Endothelial cell of umbilical vein (primary cell): ENCODE measurements at regions not wholly inside any gene's neighbourhood (a gene's known extent, or its start where the extent isn't known, plus 50 kb on each side); places are given as distances from the start of the nearest gene placed in this dataset.

Experiments used
- BruUV-seq: library from RNA; stranded (reverse); fragments of 400-500 nt; replicated peaks from 2 replicates; lab custom pipeline; 2021; lab: Mats Ljungman, UMichigan
- CTCF ChIA-PET: fragments of 300-600, 350-600 bp; sonication (Branson Sonifier 250); formaldehyde crosslinking; loops from one replicate; lab custom pipeline; 2021; ENCODE audit warnings: antibody characterized with exemption, inconsistent platforms; lab: Charles Lee
- POLR2A ChIA-PET: fragments of 300-600, 350-600 bp; sonication (Branson Sonifier 250); formaldehyde crosslinking; loops from one replicate; lab custom pipeline; 2021; ENCODE audit warnings: antibody characterized with exemption, inconsistent platforms; lab: Charles Lee
- DNase-seq: peaks from one replicate; pipeline ENCODE4 v3.0.0-alpha.2; 2011; ENCODE audit warnings: low read depth, low spot score
- FAIRE-seq: peaks from 2 replicates; lab custom pipeline; 2011; peaks lifted over from hg19 to GRCh38; lab: Jason Lieb, UNC
- H2AFZ ChIP-seq: 2 replicates; pipeline ENCODE4 v1.6.0; 2012; ENCODE audit warnings: low read depth, low read length, control low read depth, inconsistent platforms
- H3K27ac ChIP-seq: 2 replicates; pipeline ENCODE4 v1.5.1; 2011; ENCODE audit warnings: low read depth, mild to moderate bottlenecking, control low read depth, low read length, moderate library complexity; ENCODE audit not compliant: insufficient read depth
- H3K27me3 ChIP-seq, 2 experiments: 2 replicates each; pipeline versions ENCODE4 v1.6.0 to v1.6.1; 2011; ENCODE audit warnings: low read length in 2 of 2, mixed read lengths in 1 of 2; ENCODE audit not compliant: control insufficient read depth in 2 of 2, insufficient read depth in 2 of 2
- H3K36me3 ChIP-seq, 2 experiments: 2 replicates in 1 of 2; 3 replicates in 1 of 2; pipeline ENCODE4 v1.5.1; 2011; ENCODE audit warnings: low read length in 2 of 2, mild to moderate bottlenecking in 1 of 2, moderate library complexity in 1 of 2; ENCODE audit not compliant: control insufficient read depth in 2 of 2, insufficient read depth in 2 of 2; ENCODE audit errors: extremely low read depth in 1 of 2
- H3K4me1 ChIP-seq: 3 replicates; pipeline ENCODE4 v1.5.1; 2011; ENCODE audit warnings: mild to moderate bottlenecking, low read length; ENCODE audit not compliant: control insufficient read depth, insufficient read depth; ENCODE audit errors: extremely low read depth
- H3K4me2 ChIP-seq: 2 replicates; pipeline ENCODE4 v1.6.1; 2011; ENCODE audit warnings: low read length, control low read depth, mixed read lengths; ENCODE audit not compliant: insufficient read depth
- H3K4me3 ChIP-seq, 3 experiments: fragments of 200-600 bp in 1 of 3; sonication (generic), shearing (Covaris generic) in 1 of 3; replicated peaks in 1 of 3; 2 replicates each; pipeline ENCODE4 v1.5.1; 2011 to 2016; ENCODE audit warnings: control low read depth in 3 of 3, low read length in 3 of 3, mild to moderate bottlenecking in 2 of 3, inconsistent platforms in 1 of 3, low read depth in 1 of 3, moderate library complexity in 1 of 3; ENCODE audit not compliant: insufficient read depth in 1 of 3
- H3K79me2 ChIP-seq: 2 replicates; pipeline ENCODE4 v1.6.0; 2012; ENCODE audit warnings: low read length, inconsistent platforms; ENCODE audit not compliant: control insufficient read depth, insufficient read depth
- H3K9ac ChIP-seq: replicated peaks from 2 replicates; pipeline ENCODE3; 2011; ENCODE audit warnings: low read length, control low read depth; ENCODE audit not compliant: insufficient read depth; ENCODE audit errors: extremely low read depth
- H3K9me1 ChIP-seq: replicated peaks from 3 replicates; pipeline ENCODE4 v1.6.0; 2011; ENCODE audit warnings: mild to moderate bottlenecking, low read length; ENCODE audit not compliant: control insufficient read depth, insufficient read depth; ENCODE audit errors: extremely low read depth
- H3K9me3 ChIP-seq: replicated peaks from 2 replicates; pipeline ENCODE4 v1.5.1; 2012; ENCODE audit warnings: low read length, inconsistent platforms; ENCODE audit not compliant: control insufficient read depth, insufficient read depth
- H4K20me1 ChIP-seq: replicated peaks from 2 replicates; pipeline ENCODE3; 2011; ENCODE audit warnings: mild to moderate bottlenecking, low read length; ENCODE audit not compliant: control insufficient read depth, insufficient read depth; ENCODE audit errors: extremely low read depth
- EZH2 ChIP-seq: IDR thresholded peaks from 2 replicates; pipeline ENCODE4 v1.6.1; 2012; ENCODE audit warnings: borderline replicate concordance, low read depth, mild to moderate bottlenecking, moderate library complexity, low read length, inconsistent platforms; ENCODE audit not compliant: severe bottlenecking
- FOS ChIP-seq: IDR thresholded peaks from 2 replicates; pipeline ENCODE4 v1.6.1; 2011; ENCODE audit warnings: mild to moderate bottlenecking, low read length, moderate library complexity, borderline replicate concordance; ENCODE audit not compliant: insufficient read depth
- GATA2 ChIP-seq: IDR thresholded peaks from 2 replicates; pipeline ENCODE4 v1.7.0; 2011; ENCODE audit warnings: low read depth, mild to moderate bottlenecking, moderate library complexity, mixed read lengths, low read length; ENCODE audit not compliant: insufficient read length, insufficient read depth
- JUN ChIP-seq: IDR thresholded peaks from 2 replicates; pipeline ENCODE4 v1.6.1; 2011; ENCODE audit warnings: borderline replicate concordance, low read depth; ENCODE audit not compliant: insufficient read length, insufficient read depth
- MAX ChIP-seq: IDR thresholded peaks from 2 replicates; pipeline ENCODE4 v1.6.1; 2011; ENCODE audit not compliant: insufficient read depth, insufficient read length
- MYC ChIP-seq: IDR thresholded peaks from one replicate; pipeline ENCODE4 v1.6.1; 2011; ENCODE audit warnings: mild to moderate bottlenecking, low read depth, low read length
- POLR2A ChIP-seq: IDR thresholded peaks from 2 replicates; pipeline ENCODE4 v1.6.1; 2012; ENCODE audit warnings: low read depth, mild to moderate bottlenecking, control low read depth, low read length
- POLR2AphosphoS5 ChIP-seq: IDR thresholded peaks from 2 replicates; pipeline ENCODE4 v1.6.1; 2012; ENCODE audit warnings: low read depth, mild to moderate bottlenecking, control low read depth, low read length, moderate library complexity; ENCODE audit not compliant: insufficient read depth
- dilution Hi-C: fragments of 300-500 bp; cut with MboI; formaldehyde crosslinking; loops from one replicate; pipeline ENCODE4 v1.15.0; 2019; ENCODE audit warnings: low sequenced_read_pairs; ENCODE audit not compliant: extremely low pct_ligation_motif_present
- intact Hi-C: fragments of 100-400 bp; cut with micrococcal nuclease; formaldehyde crosslinking; loops from one replicate; pipeline ENCODE4 v1.10.0; 2022
- TF ChIP-seq, protein P1 (sequence below), 2 donors: IDR thresholded peaks; 1 replicate in 1 of 2; 2 replicates in 1 of 2; pipeline ENCODE4 v1.5.1; 2011; ENCODE audit warnings: low read length in 2 of 2, mild to moderate bottlenecking in 2 of 2, moderate library complexity in 2 of 2, control low read depth in 1 of 2, inconsistent platforms in 1 of 2, low read depth in 1 of 2; ENCODE audit not compliant: insufficient read depth in 1 of 2; ENCODE audit errors: extremely low read depth in 1 of 2

DNA sequence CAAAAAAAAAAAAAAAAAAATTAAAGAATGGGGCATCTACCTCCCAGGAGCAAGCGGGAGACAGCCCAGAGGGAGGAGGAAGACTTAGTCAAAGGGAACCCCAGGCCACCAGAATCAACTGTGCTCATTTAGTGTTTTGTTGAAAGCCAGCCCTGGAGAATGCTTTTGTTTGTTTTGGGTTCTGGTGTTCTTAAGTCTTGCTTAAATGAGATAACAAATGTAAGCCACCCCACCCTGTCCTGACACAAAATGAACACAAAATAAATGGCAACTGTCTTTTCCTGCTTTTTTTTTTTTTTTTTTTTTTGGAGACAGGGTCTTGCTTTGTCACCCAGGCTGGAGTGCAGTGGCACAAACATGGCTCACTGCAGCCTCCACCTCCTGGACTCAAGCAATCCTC lies 165.0 kb upstream of the JARID2 start:
- Histone ChIP-seq H3K36me3 (no peaks in the 10 kb centered on the region), H2AFZ (no peak overlapping the region), H3K9me3 (no peaks in the 10 kb centered on the region), H3K27me3 (no peaks in the 10 kb centered on the region), H3K9me1 (no peaks in the 10 kb centered on the region), H3K27ac (no peak overlapping the region), H4K20me1 (no peaks in the 10 kb centered on the region), H3K4me1 (no peaks in the 10 kb centered on the region), H3K4me2 (no peak overlapping the region), H3K9ac (no peak overlapping the region), H3K79me2 (no peaks in the 10 kb centered on the region), H3K4me3 (no peak overlapping the region)
- CTCF ChIA-PET = no interaction called here
- intact Hi-C loops (no loop called here), dilution Hi-C loops (no loop called here)
- DNase-seq = no peak
- no peak for FAIRE-seq
- no peak for TF ChIP-seq POLR2A
- no peak for TF ChIP-seq GATA2
- TF ChIP-seq, protein P1, sequence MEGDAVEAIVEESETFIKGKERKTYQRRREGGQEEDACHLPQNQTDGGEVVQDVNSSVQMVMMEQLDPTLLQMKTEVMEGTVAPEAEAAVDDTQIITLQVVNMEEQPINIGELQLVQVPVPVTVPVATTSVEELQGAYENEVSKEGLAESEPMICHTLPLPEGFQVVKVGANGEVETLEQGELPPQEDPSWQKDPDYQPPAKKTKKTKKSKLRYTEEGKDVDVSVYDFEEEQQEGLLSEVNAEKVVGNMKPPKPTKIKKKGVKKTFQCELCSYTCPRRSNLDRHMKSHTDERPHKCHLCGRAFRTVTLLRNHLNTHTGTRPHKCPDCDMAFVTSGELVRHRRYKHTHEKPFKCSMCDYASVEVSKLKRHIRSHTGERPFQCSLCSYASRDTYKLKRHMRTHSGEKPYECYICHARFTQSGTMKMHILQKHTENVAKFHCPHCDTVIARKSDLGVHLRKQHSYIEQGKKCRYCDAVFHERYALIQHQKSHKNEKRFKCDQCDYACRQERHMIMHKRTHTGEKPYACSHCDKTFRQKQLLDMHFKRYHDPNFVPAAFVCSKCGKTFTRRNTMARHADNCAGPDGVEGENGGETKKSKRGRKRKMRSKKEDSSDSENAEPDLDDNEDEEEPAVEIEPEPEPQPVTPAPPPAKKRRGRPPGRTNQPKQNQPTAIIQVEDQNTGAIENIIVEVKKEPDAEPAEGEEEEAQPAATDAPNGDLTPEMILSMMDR (IDR thresholded peaks at IDR 0.05; ENCODE audit: extremely low read depth in 1 of 2, insufficient read depth in 1 of 2, low read depth in 1 of 2, low read length in 2 of 2) = no peak
- TF ChIP-seq FOS = no peak
- no peak for TF ChIP-seq MAX
- no peak for TF ChIP-seq POLR2AphosphoS5
- TF ChIP-seq JUN = no peak
- no peak for TF ChIP-seq EZH2
- TF ChIP-seq MYC = no peak
- BruUV-seq = no TSS peak
- POLR2A ChIA-PET = no interaction called here
